H9 (cell line): ENCODE measurements at regions not wholly inside any gene's neighbourhood (a gene's known extent, or its start where the extent isn't known, plus 50 kb on each side); places are given as distances from the start of the nearest gene placed in this dataset.
"Not testable (repeated sequence)": the region's sequence is repeated elsewhere in the genome, so short reads cannot be mapped to it uniquely, and the experiment has no call there.

Source experiments
- DNase-seq: peaks from one replicate; pipeline ENCODE4 v3.0.0-alpha.2; 2017
- H2AFZ ChIP-seq: one replicate; pipeline ENCODE4 v1.6.1; 2013; ENCODE audit warnings: mild to moderate bottlenecking, low read length, control low read depth, moderate library complexity
- H2AK5ac ChIP-seq: 2 replicates; pipeline ENCODE4 v1.6.1; 2013; ENCODE audit warnings: low read length, control low read depth, mixed read lengths; ENCODE audit not compliant: insufficient read length
- H2BK120ac ChIP-seq: one replicate; pipeline ENCODE4 v1.6.1; 2013; ENCODE audit warnings: low read depth, mild to moderate bottlenecking, low read length, control low read depth, inconsistent platforms; ENCODE audit not compliant: poor library complexity, severe bottlenecking
- H2BK12ac ChIP-seq: 2 replicates; pipeline ENCODE4 v1.6.1; 2013; ENCODE audit warnings: low read length, control low read depth, mixed read lengths, low read depth; ENCODE audit not compliant: insufficient read length
- H2BK15ac ChIP-seq: 2 replicates; pipeline ENCODE4 v1.6.1; 2013; ENCODE audit warnings: low read depth, low read length, control low read depth
- H2BK20ac ChIP-seq: one replicate; pipeline ENCODE4 v1.6.1; 2013; ENCODE audit warnings: low read depth, mild to moderate bottlenecking, low read length, control low read depth, inconsistent platforms; ENCODE audit not compliant: poor library complexity, severe bottlenecking
- H2BK5ac ChIP-seq: 2 replicates; pipeline ENCODE4 v1.6.1; 2013; ENCODE audit warnings: low read length, control low read depth, mixed read lengths; ENCODE audit not compliant: insufficient read length
- H3K14ac ChIP-seq: 2 replicates; pipeline ENCODE4 v1.6.1; 2013; ENCODE audit warnings: low read length, control low read depth; ENCODE audit not compliant: insufficient read depth
- H3K18ac ChIP-seq: 2 replicates; pipeline ENCODE4 v1.6.1; 2013; ENCODE audit warnings: low read depth, mild to moderate bottlenecking, mixed read lengths, low read length, control low read depth; ENCODE audit not compliant: insufficient read length
- H3K23ac ChIP-seq: 2 replicates; pipeline ENCODE4 v1.6.1; 2013; ENCODE audit warnings: low read length, control low read depth, mixed read lengths, low read depth; ENCODE audit not compliant: insufficient read length
- H3K23me2 ChIP-seq: 2 replicates; pipeline ENCODE4 v1.6.1; 2013; ENCODE audit warnings: low read depth, mild to moderate bottlenecking, mixed read lengths, low read length, control low read depth; ENCODE audit not compliant: insufficient read length, poor library complexity, severe bottlenecking
- H3K27ac ChIP-seq: 2 replicates; pipeline ENCODE4 v1.5.1; 2013; ENCODE audit warnings: low read length, control low read depth, mixed read lengths, low read depth; ENCODE audit not compliant: insufficient read length
- H3K27me3 ChIP-seq: 2 replicates; pipeline ENCODE4 v1.6.1; 2013; ENCODE audit warnings: low read length, control low read depth, inconsistent platforms; ENCODE audit not compliant: insufficient read depth
- H3K4ac ChIP-seq: 2 replicates; pipeline ENCODE4 v1.6.1; 2013; ENCODE audit warnings: low read depth, mild to moderate bottlenecking, control low read depth, inconsistent platforms, low read length, moderate library complexity
- H3K4me1 ChIP-seq: 2 replicates; pipeline ENCODE4 v1.6.1; 2013; ENCODE audit warnings: low read length, control low read depth, inconsistent platforms; ENCODE audit not compliant: insufficient read depth
- H3K4me2 ChIP-seq: 2 replicates; pipeline ENCODE4 v1.6.1; 2013; ENCODE audit warnings: low read length, control low read depth, mixed read lengths; ENCODE audit not compliant: insufficient read length, insufficient read depth
- H3K56ac ChIP-seq: 2 replicates; pipeline ENCODE4 v1.6.1; 2013; ENCODE audit warnings: low read depth, mild to moderate bottlenecking, mixed read lengths, low read length, control low read depth; ENCODE audit not compliant: insufficient read length
- H3K79me1 ChIP-seq: 2 replicates; pipeline ENCODE4 v1.6.1; 2013; ENCODE audit warnings: low read depth, mild to moderate bottlenecking, moderate library complexity, low read length, control low read depth, inconsistent platforms; ENCODE audit not compliant: insufficient read depth, poor library complexity, severe bottlenecking
- H3K79me2 ChIP-seq: 2 replicates; pipeline ENCODE4 v1.6.1; 2013; ENCODE audit warnings: low read length, control low read depth, inconsistent platforms; ENCODE audit not compliant: insufficient read depth
- H3K9ac ChIP-seq: 2 replicates; pipeline ENCODE4 v1.6.1; 2013; ENCODE audit warnings: low read length, control low read depth, mixed read lengths; ENCODE audit not compliant: insufficient read length; ENCODE audit errors: extremely low read depth
- H3K9me3 ChIP-seq: one replicate; pipeline ENCODE4 v1.6.1; 2013; ENCODE audit warnings: low read depth, low read length, inconsistent platforms; ENCODE audit not compliant: control insufficient read depth
- H3T11ph ChIP-seq: one replicate; pipeline ENCODE4 v1.6.1; 2013; ENCODE audit warnings: mild to moderate bottlenecking, low read length, control low read depth, inconsistent platforms
- H4K20me1 ChIP-seq: one replicate; pipeline ENCODE4 v1.6.1; 2013; ENCODE audit not compliant: control insufficient read depth, insufficient read length, insufficient read depth
- H4K5ac ChIP-seq: 2 replicates; pipeline ENCODE4 v1.6.1; 2013; ENCODE audit warnings: low read depth, mild to moderate bottlenecking, mixed read lengths, low read length, control low read depth; ENCODE audit not compliant: insufficient read length
- H4K8ac ChIP-seq: replicated peaks from 2 replicates; pipeline ENCODE4 v1.6.1; 2013; ENCODE audit warnings: low read length, control low read depth, mixed read lengths, low read depth; ENCODE audit not compliant: insufficient read length
- H4K91ac ChIP-seq: 2 replicates; pipeline ENCODE4 v1.6.1; 2013; ENCODE audit warnings: low read depth, mild to moderate bottlenecking, moderate library complexity, mixed read lengths, low read length, control low read depth; ENCODE audit not compliant: insufficient read length
- H3K27ac Mint-ChIP-seq, 3 experiments: 2 replicates in 2 of 3; 3 replicates in 1 of 3; pipeline ENCODE4 v1.8.0; 2020 to 2021; ENCODE audit warnings: mixed read lengths in 3 of 3, mild to moderate bottlenecking in 1 of 3, moderate library complexity in 1 of 3
- H3K27me3 Mint-ChIP-seq: 2 replicates; pipeline ENCODE4 v1.8.0; 2021; ENCODE audit warnings: low read depth, mild to moderate bottlenecking, moderate library complexity, mixed read lengths
- H3K36me3 Mint-ChIP-seq, 3 experiments: 2 replicates in 2 of 3; 3 replicates in 1 of 3; pipeline ENCODE4 v1.8.0; 2020 to 2021; ENCODE audit warnings: low read depth in 3 of 3, mixed read lengths in 3 of 3; ENCODE audit not compliant: insufficient read depth in 1 of 3
- H3K4me1 Mint-ChIP-seq, 2 experiments: 2 replicates each; pipeline ENCODE4 v1.8.0; 2020; ENCODE audit warnings: mixed read lengths in 2 of 2
- H3K4me3 Mint-ChIP-seq, 2 experiments: 2 replicates in 1 of 2; 3 replicates in 1 of 2; pipeline ENCODE4 v1.8.0; 2020 to 2021; ENCODE audit warnings: mild to moderate bottlenecking in 2 of 2, mixed read lengths in 2 of 2, moderate library complexity in 1 of 2
- H3K9me3 Mint-ChIP-seq, 2 experiments: 2 replicates in 1 of 2; 3 replicates in 1 of 2; pipeline ENCODE4 v1.8.0; 2020; ENCODE audit warnings: mild to moderate bottlenecking in 2 of 2, mixed read lengths in 2 of 2, moderate library complexity in 1 of 2
- WGBS: extraction: QIAGEN DNeasy Blood & Tissue Kit; methylation state at CpG from one replicate; pipeline ENCODE4 v1.1.7; 2013; ENCODE audit warnings: missing lambda C conversion rate, low lambda C conversion rate, mixed read lengths; ENCODE audit not compliant: insufficient read length; ENCODE audit errors: extremely low coverage; 5-methylcytosine and 5-hydroxymethylcytosine counted together
- TF ChIP-seq, protein P1 (sequence below): fragments of 200-600 bp; sonication (generic); conservative IDR thresholded peaks from 3 replicates; pipeline ENCODE4 v1.8.0; 2021; ENCODE audit warnings: antibody characterized with exemption, mild to moderate bottlenecking

- no peaks in the 10 kb centered on the region for H4K20me1 ChIP-seq
- no peaks in the 10 kb centered on the region for H3K9me3 ChIP-seq
- H2BK12ac ChIP-seq = no peak overlapping the region
- no peak overlapping the region for H3K27ac ChIP-seq
- H3K56ac ChIP-seq = no peak overlapping the region
- H2AK5ac ChIP-seq = no peak overlapping the region
- H4K91ac ChIP-seq = no peak overlapping the region
- no peak overlapping the region for H2BK15ac ChIP-seq
- peak overlapping the region; percentile 61; the same call in 1 of the 2 replicates for H3K14ac ChIP-seq
- no peak overlapping the region for H3K9ac ChIP-seq
- Mint-ChIP-seq H3K4me1 (peaks cover 0 to 9% of the 10 kb centered on the region in 2 experiments; a peak in 3 of 4 replicates), H3K9me3 (no peaks in the 10 kb centered on the region), H3K27me3 (peaks cover 2% of the 10 kb centered on the region; the same call in 1 of the 2 replicates), H3K36me3 (no peaks in the 10 kb centered on the region), H3K27ac (peak overlapping the region in 2 of 3 experiments; percentile 60 to 70; a peak in 2 of 7 replicates), H3K4me3 (no peak overlapping the region)
- no peak overlapping the region for H3T11ph ChIP-seq
- no peak overlapping the region for H2BK120ac ChIP-seq
- no peaks in the 10 kb centered on the region for H3K79me1 ChIP-seq
- no peak overlapping the region for H4K8ac ChIP-seq
- H3K4me1 ChIP-seq = no peaks in the 10 kb centered on the region
- TF ChIP-seq, protein P1, sequence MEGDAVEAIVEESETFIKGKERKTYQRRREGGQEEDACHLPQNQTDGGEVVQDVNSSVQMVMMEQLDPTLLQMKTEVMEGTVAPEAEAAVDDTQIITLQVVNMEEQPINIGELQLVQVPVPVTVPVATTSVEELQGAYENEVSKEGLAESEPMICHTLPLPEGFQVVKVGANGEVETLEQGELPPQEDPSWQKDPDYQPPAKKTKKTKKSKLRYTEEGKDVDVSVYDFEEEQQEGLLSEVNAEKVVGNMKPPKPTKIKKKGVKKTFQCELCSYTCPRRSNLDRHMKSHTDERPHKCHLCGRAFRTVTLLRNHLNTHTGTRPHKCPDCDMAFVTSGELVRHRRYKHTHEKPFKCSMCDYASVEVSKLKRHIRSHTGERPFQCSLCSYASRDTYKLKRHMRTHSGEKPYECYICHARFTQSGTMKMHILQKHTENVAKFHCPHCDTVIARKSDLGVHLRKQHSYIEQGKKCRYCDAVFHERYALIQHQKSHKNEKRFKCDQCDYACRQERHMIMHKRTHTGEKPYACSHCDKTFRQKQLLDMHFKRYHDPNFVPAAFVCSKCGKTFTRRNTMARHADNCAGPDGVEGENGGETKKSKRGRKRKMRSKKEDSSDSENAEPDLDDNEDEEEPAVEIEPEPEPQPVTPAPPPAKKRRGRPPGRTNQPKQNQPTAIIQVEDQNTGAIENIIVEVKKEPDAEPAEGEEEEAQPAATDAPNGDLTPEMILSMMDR = no peak
- no peak overlapping the region for H4K5ac ChIP-seq
- DNase-seq = no peak
- no peaks in the 10 kb centered on the region for H3K23me2 ChIP-seq
- no peak overlapping the region for H2BK20ac ChIP-seq
- no peaks in the 10 kb centered on the region for H3K79me2 ChIP-seq
- H3K18ac ChIP-seq = no peak overlapping the region
- H3K27me3 ChIP-seq = no peaks in the 10 kb centered on the region
- H2BK5ac ChIP-seq = no peak overlapping the region
- H3K4me2 ChIP-seq = no peak overlapping the region
- no peak overlapping the region for H3K4ac ChIP-seq
- WGBS = no CpG with 5 or more reads among the region's 8 CpGs
- no peak overlapping the region for H3K23ac ChIP-seq
- H2AFZ ChIP-seq = no peak overlapping the region
Measured at GRCh38 chr20:50360921-50361320, 149.3 kb upstream of the PTPN1 start.

GRCh38 chr20:50362177-50362576 lies 148.0 kb upstream of the PTPN1 start:
- not testable (repeated sequence) for H3K18ac ChIP-seq, H3K79me2 ChIP-seq, H3K4me2 ChIP-seq, H3K14ac ChIP-seq, H3K36me3 Mint-ChIP-seq, H3K4me1 Mint-ChIP-seq, H3K79me1 ChIP-seq, H3K9me3 ChIP-seq, H2BK5ac ChIP-seq, H4K20me1 ChIP-seq, H3K23ac ChIP-seq, H3K4me1 ChIP-seq, H4K5ac ChIP-seq, H3K9ac ChIP-seq, H3K27ac ChIP-seq, H2BK120ac ChIP-seq, DNase-seq, H2BK12ac ChIP-seq, H3K27me3 Mint-ChIP-seq, H3K56ac ChIP-seq, H3T11ph ChIP-seq, H2BK20ac ChIP-seq, H4K8ac ChIP-seq, H3K4ac ChIP-seq, H4K91ac ChIP-seq, H3K4me3 Mint-ChIP-seq, H3K23me2 ChIP-seq, H2AFZ ChIP-seq, H3K9me3 Mint-ChIP-seq, H3K27ac Mint-ChIP-seq, H3K27me3 ChIP-seq, H2BK15ac ChIP-seq, H2AK5ac ChIP-seq
- WGBS = no CpG with 5 or more reads among the region's 6 CpGs
